HEK293 (cell line): ENCODE measurements at regions not wholly inside any gene's neighbourhood (a gene's known extent, or its start where the extent isn't known, plus 50 kb on each side); places are given as distances from the start of the nearest gene placed in this dataset.
"Not testable (repeated sequence)": the region's sequence is repeated elsewhere in the genome, so short reads cannot be mapped to it uniquely, and the experiment has no call there.

Source experiments
- CTCF ChIA-PET: fragments of 350-600 bp; formaldehyde crosslinking; extraction: SDS; loops from one replicate; lab custom pipeline; 2021; ENCODE audit warnings: antibody characterized with exemption; lab: Yijun Ruan, JAX
- POLR2A ChIA-PET: fragments of 300-600 bp; formaldehyde crosslinking; extraction: SDS; loops from one replicate; lab custom pipeline; 2020; ENCODE audit warnings: antibody characterized with exemption, inconsistent platforms; lab: Yijun Ruan, JAX
- H3K27ac ChIP-seq: fragments of 200-500 bp; sonication (Bioruptor generic); 2 replicates; pipeline ENCODE4 v1.5.1; 2014; ENCODE audit warnings: low read depth, low read length, control low read depth, inconsistent platforms; ENCODE audit errors: extremely low read depth
- H3K36me3 ChIP-seq, 2 experiments: fragments of 200-500 bp in 1 of 2; sonication (Bioruptor generic) in 1 of 2; 1 replicate in 1 of 2; 2 replicates in 1 of 2; pipeline ENCODE4 v1.5.1; 2014 to 2017; ENCODE audit warnings: inconsistent platforms in 2 of 2, low read length in 2 of 2; ENCODE audit not compliant: control insufficient read depth in 2 of 2, insufficient read depth in 1 of 2
- H3K4me1 ChIP-seq: fragments of 200-500 bp; sonication (Bioruptor generic); 2 replicates; pipeline ENCODE4 v1.5.1; 2014; ENCODE audit warnings: mild to moderate bottlenecking, low read length, inconsistent platforms; ENCODE audit not compliant: control insufficient read depth, insufficient read depth
- H3K4me3 ChIP-seq: 2 replicates; pipeline ENCODE4 v1.5.1; 2011; ENCODE audit warnings: low read depth, mild to moderate bottlenecking, control low read depth, low read length, moderate library complexity
- H3K9me3 ChIP-seq: fragments of 200-500 bp; sonication (Bioruptor generic); 2 replicates; pipeline ENCODE4 v1.5.1; 2014; ENCODE audit warnings: low read depth, low read length, inconsistent platforms; ENCODE audit not compliant: control insufficient read depth, insufficient read depth
- CTCF ChIP-seq: fragments of 450-650 bp; formaldehyde crosslinking; IDR thresholded peaks from 2 replicates; pipeline ENCODE4 v1.5.1; 2016; ENCODE audit warnings: missing biosample characterization, missing genetic modification characterization
- HIC1 ChIP-seq: fragments of 450-650 bp; formaldehyde crosslinking; IDR thresholded peaks from 2 replicates; pipeline ENCODE4 v1.5.1; 2016; ENCODE audit warnings: missing biosample characterization, missing genetic modification characterization
- MZF1 ChIP-seq: fragments of 450-650 bp; formaldehyde crosslinking; IDR thresholded peaks from 2 replicates; pipeline ENCODE4 v1.5.1; 2017; ENCODE audit warnings: missing biosample characterization, missing genetic modification characterization, borderline replicate concordance
- RBAK ChIP-seq: fragments of 450-650 bp; formaldehyde crosslinking; IDR thresholded peaks from 2 replicates; pipeline ENCODE4 v1.5.1; 2016; ENCODE audit warnings: missing biosample characterization, missing genetic modification characterization
- SCRT2 ChIP-seq: fragments of 450-650 bp; formaldehyde crosslinking; IDR thresholded peaks from 2 replicates; pipeline ENCODE4 v1.5.1; 2016; ENCODE audit warnings: missing biosample characterization, missing genetic modification characterization
- ZBTB26 ChIP-seq: fragments of 450-650 bp; formaldehyde crosslinking; optimal IDR thresholded peaks from 2 replicates; pipeline ENCODE3; 2016; ENCODE audit warnings: missing biosample characterization, mild to moderate bottlenecking, missing genetic modification characterization
- ZFP41 ChIP-seq: fragments of 450-650 bp; formaldehyde crosslinking; IDR thresholded peaks from 2 replicates; pipeline ENCODE4 v1.5.1; 2016; ENCODE audit warnings: missing biosample characterization, missing genetic modification characterization, borderline replicate concordance
- ZNF302 ChIP-seq: fragments of 450-650 bp; formaldehyde crosslinking; IDR thresholded peaks from 2 replicates; pipeline ENCODE4 v1.5.1; 2016; ENCODE audit warnings: missing biosample characterization, missing genetic modification characterization, low read depth
- ZNF518A ChIP-seq: fragments of 450-650 bp; formaldehyde crosslinking; conservative IDR thresholded peaks from 2 replicates; pipeline ENCODE4 v1.5.1; 2016; ENCODE audit warnings: low read depth, missing biosample characterization, missing genetic modification characterization
- ZNF654 ChIP-seq: fragments of 450-650 bp; formaldehyde crosslinking; IDR thresholded peaks from 2 replicates; pipeline ENCODE4 v1.5.1; 2016; ENCODE audit warnings: low read depth, missing biosample characterization, missing genetic modification characterization
- ZNF776 ChIP-seq: fragments of 450-650 bp; formaldehyde crosslinking; IDR thresholded peaks from 2 replicates; pipeline ENCODE4 v1.5.0; 2017; ENCODE audit warnings: missing biosample characterization, missing genetic modification characterization, borderline replicate concordance

GRCh38 chr1:157369808-157370521 lies 182.3 kb downstream of the FCRL5 start (continued):
- peak; percentile 63; the same call in 1 of the 2 replicates for TF ChIP-seq CTCF
- peak; percentile 74 for TF ChIP-seq ZNF654 (tag by site-specific recombination)
- TF ChIP-seq SCRT2, result 0 out of 2 replicates have a peak, but pooled peaks have one; percentile 9
- TF ChIP-seq ZBTB26 (tag by site-specific recombination), result no peak
- TF ChIP-seq ZFP41 (tag by site-specific recombination), result no peak
- no peak for TF ChIP-seq ZNF776 (tag by site-specific recombination)

- H3K4me1 ChIP-seq, H3K36me3 ChIP-seq, H3K27ac ChIP-seq, H3K9me3 ChIP-seq, H3K4me3 ChIP-seq, POLR2A ChIA-PET: not testable (repeated sequence)
- CTCF ChIA-PET, result interaction anchor here (0.5 to 4.1 kb wide), 6 partner anchors 9 to 208 kb away, joined by 3 to 19 read pairs (median 8); no protein-coding TSS in a partner anchor
These were observed 183.4 kb downstream of the FCRL5 start for GRCh38 chr1:157368941-157369340.

GRCh38 chr1:157368363-157368762 lies 184.0 kb downstream of the FCRL5 start:
- H3K9me3 ChIP-seq, result no peaks in the 10 kb centered on the region
- no peak for TF ChIP-seq ZNF302 (tag by site-specific recombination)
- TF ChIP-seq HIC1 (tag by site-specific recombination), result no peak
- TF ChIP-seq ZNF518A, result no peak
- TF ChIP-seq RBAK (tag by site-specific recombination), result no peak
- TF ChIP-seq MZF1, result no peak
- CTCF ChIA-PET, result no interaction called here
- H3K4me1 ChIP-seq, result no peaks in the 10 kb centered on the region
- no peak overlapping the region for H3K4me3 ChIP-seq
- no peaks in the 10 kb centered on the region for H3K36me3 ChIP-seq
- no peak overlapping the region for H3K27ac ChIP-seq
- POLR2A ChIA-PET, result no interaction called here
